H1 (cell line): ENCODE measurements at regions not wholly inside any gene's neighbourhood (a gene's known extent, or its start where the extent isn't known, plus 50 kb on each side); places are given as distances from the start of the nearest gene placed in this dataset.

Experiments used
- BCL11A ChIP-seq, 2 experiments: IDR thresholded peaks; one replicate each; pipeline ENCODE4 v1.6.1; 2011; ENCODE audit warnings: low read depth in 2 of 2, low read length in 2 of 2, mild to moderate bottlenecking in 2 of 2
- EZH2 ChIP-seq: fragments of 200-600 bp; sonication (generic); IDR thresholded peaks from 2 replicates; pipeline ENCODE4 v1.7.1; 2012; ENCODE audit warnings: low read depth, mild to moderate bottlenecking, moderate library complexity, low read length, inconsistent platforms; ENCODE audit not compliant: severe bottlenecking
- RXRA ChIP-seq: IDR thresholded peaks from 2 replicates; pipeline ENCODE4 v1.6.1; 2011; ENCODE audit warnings: low read depth, mild to moderate bottlenecking, low read length, moderate library complexity; ENCODE audit not compliant: insufficient read depth
- SP4 ChIP-seq: IDR thresholded peaks from 2 replicates; pipeline ENCODE4 v1.6.1; 2012; ENCODE audit warnings: low read length, inconsistent platforms
- TF ChIP-seq, protein P1 (sequence below): fragments of 300-600 bp; sonication (generic); IDR thresholded peaks from 2 replicates; pipeline ENCODE4 v1.7.1; 2012; ENCODE audit warnings: low read length, moderate library complexity, mild to moderate bottlenecking, inconsistent platforms; ENCODE audit not compliant: insufficient replicate concordance
- TF ChIP-seq, protein P2 (sequence below): IDR thresholded peaks from 2 replicates; pipeline ENCODE4 v1.6.1; 2012; ENCODE audit warnings: low read length, inconsistent platforms

DNA sequence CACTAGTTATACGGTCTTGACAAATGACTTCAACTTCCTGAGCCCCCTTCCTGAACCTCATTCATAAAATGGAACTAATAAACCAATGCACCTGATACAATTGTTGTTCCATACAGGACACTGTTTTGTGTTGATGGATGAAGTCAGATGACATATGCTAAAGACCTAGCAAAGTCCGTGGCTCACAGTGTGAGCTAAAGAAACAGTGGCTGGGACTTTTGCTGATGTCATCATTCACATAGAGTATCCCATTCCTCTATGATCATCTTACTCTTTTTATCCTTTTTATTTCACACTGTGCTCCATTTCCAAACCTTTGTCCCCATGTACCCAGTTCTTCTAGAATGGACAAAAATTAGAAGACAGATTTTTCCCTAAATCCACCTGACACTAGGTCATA, 83.7 kb upstream of the KAZN start (continued):
- TF ChIP-seq, protein P1, sequence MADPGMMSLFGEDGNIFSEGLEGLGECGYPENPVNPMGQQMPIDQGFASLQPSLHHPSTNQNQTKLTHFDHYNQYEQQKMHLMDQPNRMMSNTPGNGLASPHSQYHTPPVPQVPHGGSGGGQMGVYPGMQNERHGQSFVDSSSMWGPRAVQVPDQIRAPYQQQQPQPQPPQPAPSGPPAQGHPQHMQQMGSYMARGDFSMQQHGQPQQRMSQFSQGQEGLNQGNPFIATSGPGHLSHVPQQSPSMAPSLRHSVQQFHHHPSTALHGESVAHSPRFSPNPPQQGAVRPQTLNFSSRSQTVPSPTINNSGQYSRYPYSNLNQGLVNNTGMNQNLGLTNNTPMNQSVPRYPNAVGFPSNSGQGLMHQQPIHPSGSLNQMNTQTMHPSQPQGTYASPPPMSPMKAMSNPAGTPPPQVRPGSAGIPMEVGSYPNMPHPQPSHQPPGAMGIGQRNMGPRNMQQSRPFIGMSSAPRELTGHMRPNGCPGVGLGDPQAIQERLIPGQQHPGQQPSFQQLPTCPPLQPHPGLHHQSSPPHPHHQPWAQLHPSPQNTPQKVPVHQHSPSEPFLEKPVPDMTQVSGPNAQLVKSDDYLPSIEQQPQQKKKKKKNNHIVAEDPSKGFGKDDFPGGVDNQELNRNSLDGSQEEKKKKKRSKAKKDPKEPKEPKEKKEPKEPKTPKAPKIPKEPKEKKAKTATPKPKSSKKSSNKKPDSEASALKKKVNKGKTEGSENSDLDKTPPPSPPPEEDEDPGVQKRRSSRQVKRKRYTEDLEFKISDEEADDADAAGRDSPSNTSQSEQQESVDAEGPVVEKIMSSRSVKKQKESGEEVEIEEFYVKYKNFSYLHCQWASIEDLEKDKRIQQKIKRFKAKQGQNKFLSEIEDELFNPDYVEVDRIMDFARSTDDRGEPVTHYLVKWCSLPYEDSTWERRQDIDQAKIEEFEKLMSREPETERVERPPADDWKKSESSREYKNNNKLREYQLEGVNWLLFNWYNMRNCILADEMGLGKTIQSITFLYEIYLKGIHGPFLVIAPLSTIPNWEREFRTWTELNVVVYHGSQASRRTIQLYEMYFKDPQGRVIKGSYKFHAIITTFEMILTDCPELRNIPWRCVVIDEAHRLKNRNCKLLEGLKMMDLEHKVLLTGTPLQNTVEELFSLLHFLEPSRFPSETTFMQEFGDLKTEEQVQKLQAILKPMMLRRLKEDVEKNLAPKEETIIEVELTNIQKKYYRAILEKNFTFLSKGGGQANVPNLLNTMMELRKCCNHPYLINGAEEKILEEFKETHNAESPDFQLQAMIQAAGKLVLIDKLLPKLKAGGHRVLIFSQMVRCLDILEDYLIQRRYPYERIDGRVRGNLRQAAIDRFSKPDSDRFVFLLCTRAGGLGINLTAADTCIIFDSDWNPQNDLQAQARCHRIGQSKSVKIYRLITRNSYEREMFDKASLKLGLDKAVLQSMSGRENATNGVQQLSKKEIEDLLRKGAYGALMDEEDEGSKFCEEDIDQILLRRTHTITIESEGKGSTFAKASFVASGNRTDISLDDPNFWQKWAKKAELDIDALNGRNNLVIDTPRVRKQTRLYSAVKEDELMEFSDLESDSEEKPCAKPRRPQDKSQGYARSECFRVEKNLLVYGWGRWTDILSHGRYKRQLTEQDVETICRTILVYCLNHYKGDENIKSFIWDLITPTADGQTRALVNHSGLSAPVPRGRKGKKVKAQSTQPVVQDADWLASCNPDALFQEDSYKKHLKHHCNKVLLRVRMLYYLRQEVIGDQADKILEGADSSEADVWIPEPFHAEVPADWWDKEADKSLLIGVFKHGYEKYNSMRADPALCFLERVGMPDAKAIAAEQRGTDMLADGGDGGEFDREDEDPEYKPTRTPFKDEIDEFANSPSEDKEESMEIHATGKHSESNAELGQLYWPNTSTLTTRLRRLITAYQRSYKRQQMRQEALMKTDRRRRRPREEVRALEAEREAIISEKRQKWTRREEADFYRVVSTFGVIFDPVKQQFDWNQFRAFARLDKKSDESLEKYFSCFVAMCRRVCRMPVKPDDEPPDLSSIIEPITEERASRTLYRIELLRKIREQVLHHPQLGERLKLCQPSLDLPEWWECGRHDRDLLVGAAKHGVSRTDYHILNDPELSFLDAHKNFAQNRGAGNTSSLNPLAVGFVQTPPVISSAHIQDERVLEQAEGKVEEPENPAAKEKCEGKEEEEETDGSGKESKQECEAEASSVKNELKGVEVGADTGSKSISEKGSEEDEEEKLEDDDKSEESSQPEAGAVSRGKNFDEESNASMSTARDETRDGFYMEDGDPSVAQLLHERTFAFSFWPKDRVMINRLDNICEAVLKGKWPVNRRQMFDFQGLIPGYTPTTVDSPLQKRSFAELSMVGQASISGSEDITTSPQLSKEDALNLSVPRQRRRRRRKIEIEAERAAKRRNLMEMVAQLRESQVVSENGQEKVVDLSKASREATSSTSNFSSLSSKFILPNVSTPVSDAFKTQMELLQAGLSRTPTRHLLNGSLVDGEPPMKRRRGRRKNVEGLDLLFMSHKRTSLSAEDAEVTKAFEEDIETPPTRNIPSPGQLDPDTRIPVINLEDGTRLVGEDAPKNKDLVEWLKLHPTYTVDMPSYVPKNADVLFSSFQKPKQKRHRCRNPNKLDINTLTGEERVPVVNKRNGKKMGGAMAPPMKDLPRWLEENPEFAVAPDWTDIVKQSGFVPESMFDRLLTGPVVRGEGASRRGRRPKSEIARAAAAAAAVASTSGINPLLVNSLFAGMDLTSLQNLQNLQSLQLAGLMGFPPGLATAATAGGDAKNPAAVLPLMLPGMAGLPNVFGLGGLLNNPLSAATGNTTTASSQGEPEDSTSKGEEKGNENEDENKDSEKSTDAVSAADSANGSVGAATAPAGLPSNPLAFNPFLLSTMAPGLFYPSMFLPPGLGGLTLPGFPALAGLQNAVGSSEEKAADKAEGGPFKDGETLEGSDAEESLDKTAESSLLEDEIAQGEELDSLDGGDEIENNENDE, result no peak
- TF ChIP-seq EZH2 (no peak), RXRA (no peak), SP4 (no peak), BCL11A (IDR thresholded peaks at IDR 0.05; ENCODE audit: low read depth in 2 of 2, low read length in 2 of 2) (no peak)
- TF ChIP-seq, protein P2, sequence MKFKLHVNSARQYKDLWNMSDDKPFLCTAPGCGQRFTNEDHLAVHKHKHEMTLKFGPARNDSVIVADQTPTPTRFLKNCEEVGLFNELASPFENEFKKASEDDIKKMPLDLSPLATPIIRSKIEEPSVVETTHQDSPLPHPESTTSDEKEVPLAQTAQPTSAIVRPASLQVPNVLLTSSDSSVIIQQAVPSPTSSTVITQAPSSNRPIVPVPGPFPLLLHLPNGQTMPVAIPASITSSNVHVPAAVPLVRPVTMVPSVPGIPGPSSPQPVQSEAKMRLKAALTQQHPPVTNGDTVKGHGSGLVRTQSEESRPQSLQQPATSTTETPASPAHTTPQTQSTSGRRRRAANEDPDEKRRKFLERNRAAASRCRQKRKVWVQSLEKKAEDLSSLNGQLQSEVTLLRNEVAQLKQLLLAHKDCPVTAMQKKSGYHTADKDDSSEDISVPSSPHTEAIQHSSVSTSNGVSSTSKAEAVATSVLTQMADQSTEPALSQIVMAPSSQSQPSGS, result no peak
